MM.1S (cell line): ENCODE measurements at regions not wholly inside any gene's neighbourhood (a gene's known extent, or its start where the extent isn't known, plus 50 kb on each side); places are given as distances from the start of the nearest gene placed in this dataset.

Experiments used
- DNase-seq: peaks from one replicate; pipeline ENCODE4 v3.0.0-alpha.2; 2015
- H2AFZ ChIP-seq: fragments of 300-600 bp; sonication (generic); 2 replicates; pipeline ENCODE4 v1.6.0; 2016; ENCODE audit warnings: antibody characterized with exemption, low read length
- H3F3A ChIP-seq: fragments of 300-600 bp; sonication (generic); 2 replicates; pipeline ENCODE4 v1.6.1; 2016; ENCODE audit warnings: mild to moderate bottlenecking, antibody characterized with exemption, low read length, moderate library complexity, mixed read lengths; ENCODE audit not compliant: insufficient read depth
- H3K27ac ChIP-seq: fragments of 300-600 bp; sonication (generic); 2 replicates; pipeline ENCODE4 v1.5.1; 2016; ENCODE audit warnings: mild to moderate bottlenecking, low read length
- H3K27me3 ChIP-seq: fragments of 300-600 bp; sonication (generic); replicated peaks from 2 replicates; pipeline ENCODE4 v1.6.0; 2016; ENCODE audit warnings: low read length; ENCODE audit not compliant: insufficient read depth
- H3K36me3 ChIP-seq: fragments of 300-600 bp; sonication (generic); replicated peaks from 2 replicates; pipeline ENCODE4 v1.6.1; 2016; ENCODE audit warnings: mild to moderate bottlenecking, low read length, mixed read lengths; ENCODE audit not compliant: insufficient read depth
- H3K4me1 ChIP-seq: fragments of 300-600 bp; sonication (generic); 2 replicates; pipeline ENCODE4 v1.6.1; 2016; ENCODE audit warnings: low read length, mixed read lengths
- H3K4me2 ChIP-seq: fragments of 300-600 bp; sonication (generic); 2 replicates; pipeline ENCODE4 v1.6.0; 2016; ENCODE audit warnings: low read depth, low read length
- H3K4me3 ChIP-seq: fragments of 300-600 bp; sonication (generic); 2 replicates; pipeline ENCODE4 v1.5.1; 2016; ENCODE audit warnings: low read length, mixed read lengths
- H3K79me2 ChIP-seq: fragments of 300-600 bp; sonication (generic); 2 replicates; pipeline ENCODE4 v1.6.1; 2016; ENCODE audit warnings: mixed run types, low read length, mixed read lengths
- H3K9ac ChIP-seq: fragments of 300-600 bp; sonication (generic); 2 replicates; pipeline ENCODE4 v1.6.1; 2016; ENCODE audit warnings: low read length, mixed read lengths
- H3K9me2 ChIP-seq: fragments of 300-600 bp; sonication (generic); replicated peaks from 2 replicates; pipeline ENCODE4 v1.6.1; 2016; ENCODE audit warnings: mild to moderate bottlenecking, low read length, mixed read lengths; ENCODE audit not compliant: insufficient read depth
- H3K9me3 ChIP-seq: fragments of 300-600 bp; sonication (generic); replicated peaks from 2 replicates; pipeline ENCODE4 v1.6.1; 2016; ENCODE audit warnings: mild to moderate bottlenecking, low read length, mixed read lengths; ENCODE audit not compliant: insufficient read depth
- H4K20me1 ChIP-seq: fragments of 300-600 bp; sonication (generic); 2 replicates; pipeline ENCODE4 v1.6.1; 2016; ENCODE audit warnings: mild to moderate bottlenecking, low read length, moderate library complexity, mixed read lengths; ENCODE audit not compliant: insufficient read depth
- EZH2 ChIP-seq: fragments of 300-600 bp; sonication (generic); optimal IDR thresholded peaks from 2 replicates; pipeline ENCODE3; 2017; ENCODE audit warnings: low read depth, mild to moderate bottlenecking, antibody characterized with exemption, low read length, mixed read lengths
- EZH2phosphoT487 ChIP-seq: fragments of 300-600 bp; sonication (generic); IDR thresholded peaks from 2 replicates; pipeline ENCODE4 v1.6.1; 2018; ENCODE audit warnings: antibody characterized with exemption, low read length
- TF ChIP-seq, protein P1 (sequence below): fragments of 300-600 bp; sonication (generic); IDR thresholded peaks from 2 replicates; pipeline ENCODE4 v1.5.1; 2016; ENCODE audit warnings: antibody characterized with exemption, low read length, mixed read lengths

DNA sequence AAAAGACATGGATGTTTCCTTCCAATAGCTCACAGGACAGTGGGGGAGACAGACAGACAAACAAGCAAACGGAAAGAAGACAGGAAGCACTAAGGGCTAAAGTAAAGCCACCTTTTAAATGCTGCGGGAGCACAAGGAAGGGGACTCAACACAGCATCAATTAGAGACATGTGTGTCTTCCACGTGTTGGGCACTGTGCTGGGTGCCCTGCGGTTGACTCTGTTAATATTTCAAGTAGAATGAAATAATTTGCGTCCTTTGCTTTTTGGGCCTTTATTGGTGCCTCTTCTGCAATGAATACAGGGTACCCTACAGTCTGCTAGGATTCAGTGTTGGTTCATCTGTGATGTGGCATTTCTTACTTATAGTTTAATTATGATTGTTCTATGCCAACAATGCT is 90.9 kb upstream of the CPM start:
- H2AFZ ChIP-seq = no peak overlapping the region
- TF ChIP-seq EZH2 = no peak
- TF ChIP-seq, protein P1, sequence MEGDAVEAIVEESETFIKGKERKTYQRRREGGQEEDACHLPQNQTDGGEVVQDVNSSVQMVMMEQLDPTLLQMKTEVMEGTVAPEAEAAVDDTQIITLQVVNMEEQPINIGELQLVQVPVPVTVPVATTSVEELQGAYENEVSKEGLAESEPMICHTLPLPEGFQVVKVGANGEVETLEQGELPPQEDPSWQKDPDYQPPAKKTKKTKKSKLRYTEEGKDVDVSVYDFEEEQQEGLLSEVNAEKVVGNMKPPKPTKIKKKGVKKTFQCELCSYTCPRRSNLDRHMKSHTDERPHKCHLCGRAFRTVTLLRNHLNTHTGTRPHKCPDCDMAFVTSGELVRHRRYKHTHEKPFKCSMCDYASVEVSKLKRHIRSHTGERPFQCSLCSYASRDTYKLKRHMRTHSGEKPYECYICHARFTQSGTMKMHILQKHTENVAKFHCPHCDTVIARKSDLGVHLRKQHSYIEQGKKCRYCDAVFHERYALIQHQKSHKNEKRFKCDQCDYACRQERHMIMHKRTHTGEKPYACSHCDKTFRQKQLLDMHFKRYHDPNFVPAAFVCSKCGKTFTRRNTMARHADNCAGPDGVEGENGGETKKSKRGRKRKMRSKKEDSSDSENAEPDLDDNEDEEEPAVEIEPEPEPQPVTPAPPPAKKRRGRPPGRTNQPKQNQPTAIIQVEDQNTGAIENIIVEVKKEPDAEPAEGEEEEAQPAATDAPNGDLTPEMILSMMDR = no peak
- TF ChIP-seq EZH2phosphoT487 = no peak

DNA sequence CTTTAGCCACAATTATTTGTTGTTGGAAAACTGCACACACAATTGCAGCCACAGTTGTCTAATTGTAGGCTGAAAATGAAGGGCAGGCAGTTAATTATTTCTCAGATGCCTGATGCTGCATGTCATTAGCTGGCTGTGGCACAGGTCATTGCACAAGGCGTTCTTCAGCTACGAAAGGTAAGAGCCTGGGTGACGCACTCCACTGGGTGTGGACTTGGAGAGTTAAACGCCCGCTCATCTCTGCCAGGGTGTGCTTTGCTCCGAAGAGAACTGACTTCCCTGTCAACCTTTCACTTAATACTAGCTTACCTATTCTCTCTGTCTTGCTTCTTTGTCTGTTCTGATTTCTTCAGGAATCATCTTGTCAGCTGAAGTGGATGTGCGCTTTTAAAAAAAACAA is 91.4 kb upstream of the CPM start:
- no peak overlapping the region for H3K4me3 ChIP-seq
- H3K9ac ChIP-seq = no peak overlapping the region
- H4K20me1 ChIP-seq = no peaks in the 10 kb centered on the region
- no peaks in the 10 kb centered on the region for H3K4me1 ChIP-seq
- H3K79me2 ChIP-seq = no peaks in the 10 kb centered on the region
- no peaks in the 10 kb centered on the region for H3K9me3 ChIP-seq
- H3K27ac ChIP-seq = no peak overlapping the region
- TF ChIP-seq EZH2phosphoT487 = no peak
- TF ChIP-seq, protein P1 = no peak
- TF ChIP-seq EZH2 = no peak
- no peak overlapping the region for H2AFZ ChIP-seq
- no peak for DNase-seq
- H3K36me3 ChIP-seq = no peaks in the 10 kb centered on the region
- no peaks in the 10 kb centered on the region for H3K27me3 ChIP-seq
- no peaks in the 10 kb centered on the region for H3F3A ChIP-seq
- H3K4me2 ChIP-seq = no peak overlapping the region
- no peaks in the 10 kb centered on the region for H3K9me2 ChIP-seq

More for the DNA sequence above, 90.9 kb upstream of the CPM start:
- H3F3A ChIP-seq = no peaks in the 10 kb centered on the region
- no peaks in the 10 kb centered on the region for H3K9me3 ChIP-seq
- no peaks in the 10 kb centered on the region for H3K4me1 ChIP-seq
- no peak for DNase-seq
- H3K9ac ChIP-seq = no peak overlapping the region
- no peaks in the 10 kb centered on the region for H3K27me3 ChIP-seq
- no peaks in the 10 kb centered on the region for H3K36me3 ChIP-seq
- no peak overlapping the region for H3K4me2 ChIP-seq
- H4K20me1 ChIP-seq = no peaks in the 10 kb centered on the region
- no peak overlapping the region for H3K27ac ChIP-seq
- H3K79me2 ChIP-seq = no peaks in the 10 kb centered on the region
- H3K9me2 ChIP-seq = no peaks in the 10 kb centered on the region
- no peak overlapping the region for H3K4me3 ChIP-seq

DNA sequence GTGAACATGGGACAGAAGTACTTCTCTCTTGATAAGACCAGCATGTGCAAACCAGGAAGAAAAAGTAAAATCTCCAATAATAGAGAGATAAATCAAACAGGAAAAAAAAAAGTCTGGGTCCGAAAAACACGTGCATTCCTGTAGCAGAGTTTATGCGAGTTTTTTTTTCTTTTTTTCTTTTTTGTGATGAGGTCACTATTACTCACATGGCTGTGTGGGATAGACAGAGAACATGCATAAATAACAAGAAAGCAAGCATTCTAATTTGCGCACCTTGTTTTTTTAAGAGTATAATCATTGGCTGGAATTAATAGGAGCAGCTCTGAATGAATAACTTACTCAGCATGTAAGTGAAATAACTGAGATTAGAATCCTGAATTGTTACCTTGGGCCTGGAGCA is 91.9 kb upstream of the CPM start:
- DNase-seq = no peak
- H3K4me2 ChIP-seq = no peak overlapping the region

More for the DNA sequence above, 91.9 kb upstream of the CPM start:
- Histone ChIP-seq H3K9me3 (no peaks in the 10 kb centered on the region), H3K4me1 (no peaks in the 10 kb centered on the region), H3K4me3 (no peak overlapping the region), H3F3A (no peaks in the 10 kb centered on the region), H3K36me3 (no peaks in the 10 kb centered on the region), H3K27me3 (no peaks in the 10 kb centered on the region), H3K27ac (no peak overlapping the region), H2AFZ (no peak overlapping the region), H4K20me1 (no peaks in the 10 kb centered on the region), H3K9me2 (no peaks in the 10 kb centered on the region), H3K9ac (no peak overlapping the region), H3K79me2 (no peaks in the 10 kb centered on the region)
- no peak for TF ChIP-seq EZH2
- no peak for TF ChIP-seq EZH2phosphoT487
- TF ChIP-seq, protein P1 = no peak
